T-cell (primary cell): ENCODE measurements at regions not wholly inside any gene's neighbourhood (a gene's known extent, or its start where the extent isn't known, plus 50 kb on each side); places are given as distances from the start of the nearest gene placed in this dataset.

Experiments
- ATAC-seq, 4 experiments: fragments of 200-7000 bp in 3 of 4; fragments of 150-1000 bp in 1 of 4; cut with Tn5 transposase; replicated peaks in 1 of 4; 1 replicate in 3 of 4; 2 replicates in 1 of 4; pipeline ENCODE4 v1.10.0; 2021; ENCODE audit warnings: moderate library complexity in 3 of 4, mild to moderate bottlenecking in 2 of 4, moderate number of reproducible peaks in 1 of 4
- CTCF ChIA-PET, 2 donors: fragments of 300-600 bp; sonication (Branson Sonifier 250); formaldehyde crosslinking; loops; one replicate each; lab custom pipeline; 2022; ENCODE audit warnings: antibody characterized with exemption in 2 of 2; lab: Charles Lee
- POLR2A ChIA-PET, 2 donors: fragments of 300-600 bp; sonication (Branson Sonifier 250); formaldehyde crosslinking; loops; one replicate each; lab custom pipeline; 2022; ENCODE audit warnings: antibody characterized with exemption in 2 of 2; lab: Charles Lee
- DNase-seq, 35 experiments: peaks; one replicate each; pipeline versions ENCODE4 v3.0.0 to v3.0.0-alpha.2; 2013 to 2023
- H3K27ac ChIP-seq: one replicate; pipeline ENCODE4 v1.5.1; 2013; ENCODE audit warnings: low read length
- H3K27me3 ChIP-seq, 2 experiments: replicated peaks in 1 of 2; 1 replicate in 1 of 2; 2 replicates in 1 of 2; pipeline versions ENCODE4 v1.6.1 to v1.7.0; 2013; ENCODE audit warnings: low read length in 1 of 2, mixed read lengths in 1 of 2; ENCODE audit not compliant: control insufficient read depth in 2 of 2, insufficient read depth in 2 of 2; ENCODE audit errors: extremely low read depth in 1 of 2
- H3K36me3 ChIP-seq, 2 donors: 1 replicate in 1 of 2; 2 replicates in 1 of 2; pipeline versions ENCODE4 v1.6.1 to v1.7.0; 2013; ENCODE audit warnings: low read length in 1 of 2; ENCODE audit not compliant: control insufficient read depth in 2 of 2, insufficient read depth in 1 of 2; ENCODE audit errors: extremely low read depth in 1 of 2
- H3K4me1 ChIP-seq, 2 experiments: 1 replicate in 1 of 2; 2 replicates in 1 of 2; pipeline versions ENCODE4 v1.6.1 to v1.7.0; 2013; ENCODE audit warnings: low read length in 2 of 2, mixed read lengths in 1 of 2; ENCODE audit not compliant: insufficient read depth in 2 of 2, control insufficient read depth in 1 of 2; ENCODE audit errors: extremely low read depth in 1 of 2
- H3K4me3 ChIP-seq, 2 donors: 1 replicate in 1 of 2; 2 replicates in 1 of 2; pipeline versions ENCODE4 v1.5.1 to v1.7.0; 2013; ENCODE audit warnings: mild to moderate bottlenecking in 2 of 2, low read length in 1 of 2, moderate library complexity in 1 of 2; ENCODE audit not compliant: control insufficient read depth in 1 of 2; ENCODE audit errors: extremely low read depth in 1 of 2
- H3K9me3 ChIP-seq: 2 replicates; pipeline ENCODE4 v1.7.0; 2013
- H3K27ac Mint-ChIP-seq, 2 donors: one replicate each; pipeline ENCODE4 v1.8.0; 2020 to 2021; ENCODE audit warnings: mild to moderate bottlenecking in 2 of 2, mixed read lengths in 2 of 2
- H3K27me3 Mint-ChIP-seq, 2 donors: one replicate each; pipeline ENCODE4 v1.8.0; 2021 to 2022; ENCODE audit warnings: mixed read lengths in 2 of 2
- H3K36me3 Mint-ChIP-seq: one replicate; pipeline ENCODE4 v1.8.0; 2021; ENCODE audit warnings: mixed read lengths
- H3K4me1 Mint-ChIP-seq, 3 donors: one replicate each; pipeline ENCODE4 v1.8.0; 2020 to 2022; ENCODE audit warnings: mixed read lengths in 3 of 3, mild to moderate bottlenecking in 1 of 3
- H3K4me3 Mint-ChIP-seq, 3 donors: one replicate each; pipeline ENCODE4 v1.8.0; 2020 to 2022; ENCODE audit warnings: mild to moderate bottlenecking in 3 of 3, mixed read lengths in 3 of 3, moderate library complexity in 3 of 3
- H3K9me3 Mint-ChIP-seq, 3 donors: one replicate each; pipeline ENCODE4 v1.8.0; 2020 to 2022; ENCODE audit warnings: mixed read lengths in 3 of 3
- WGBS: methylation state at CpG from one replicate; pipeline ENCODE4 v1.1.5; 2013; ENCODE audit warnings: missing lambda C conversion rate; ENCODE audit not compliant: insufficient coverage; 5-methylcytosine and 5-hydroxymethylcytosine counted together

DNA sequence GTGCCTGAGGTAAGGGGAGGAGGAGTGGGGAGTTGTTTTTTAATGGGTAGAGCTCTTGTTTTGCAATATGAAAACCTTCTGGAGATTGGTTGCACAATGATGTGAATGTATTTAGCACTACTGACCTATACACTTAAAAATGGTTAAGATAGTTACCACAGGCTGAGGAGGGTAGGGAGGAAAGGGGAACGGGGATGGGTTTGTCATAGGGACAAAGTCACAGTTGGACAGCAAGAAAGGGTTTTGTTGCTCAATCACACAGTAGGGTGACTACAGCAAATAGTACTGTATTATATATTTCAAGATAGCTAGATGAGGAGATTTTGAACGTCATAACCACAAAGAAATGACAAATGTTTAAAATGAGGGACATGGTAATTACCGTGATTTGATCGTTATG lies 1562.4 kb downstream of the AACS start:
- Histone ChIP-seq H3K4me1 (no peaks in the 10 kb centered on the region), H3K27ac (no peak overlapping the region), H3K9me3 (no peaks in the 10 kb centered on the region), H3K36me3 (no peaks in the 10 kb centered on the region), H3K4me3 (no peak overlapping the region), H3K27me3 (no peaks in the 10 kb centered on the region)
- no peak overlapping the region for H3K4me3 Mint-ChIP-seq
- no peak overlapping the region for H3K27ac Mint-ChIP-seq
- CTCF ChIA-PET = no interaction called here
- POLR2A ChIA-PET = no interaction called here
- no peaks in the 10 kb centered on the region for H3K4me1 Mint-ChIP-seq
- ATAC-seq (no peak), DNase-seq (no peak)
- H3K9me3 Mint-ChIP-seq = peaks cover 0 to 21% (median 2%) of the 10 kb centered on the region in 3 donors
- no peaks in the 10 kb centered on the region for H3K27me3 Mint-ChIP-seq
- whole genome bisulfite sequencing = no CpG with 5 or more reads among the region's 4 CpGs
- no peaks in the 10 kb centered on the region for H3K36me3 Mint-ChIP-seq

DNA sequence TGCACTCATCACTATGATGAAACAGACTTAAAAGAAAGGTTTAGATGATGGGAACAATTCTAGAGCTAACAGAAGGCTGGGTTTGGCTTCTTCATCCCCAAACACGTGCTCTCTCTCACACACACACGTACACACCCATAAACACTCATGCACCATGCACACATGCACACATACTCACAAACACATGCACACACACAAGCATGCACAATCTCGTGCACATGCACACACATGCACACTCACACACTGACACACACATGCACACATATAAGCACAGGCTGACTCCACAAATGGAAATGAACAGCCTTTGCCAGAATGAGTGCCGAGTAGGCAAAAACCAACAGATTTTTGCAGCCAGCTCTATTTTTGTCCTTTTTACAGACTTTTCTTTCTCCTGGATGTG lies 1571.6 kb downstream of the AACS start:
- no peak for DNase-seq
- Histone ChIP-seq H3K4me3 (no peak overlapping the region), H3K27me3 (peaks cover 0 to 3% of the 10 kb centered on the region in 2 experiments), H3K9me3 (no peaks in the 10 kb centered on the region), H3K27ac (no peak overlapping the region), H3K4me1 (no peaks in the 10 kb centered on the region), H3K36me3 (no peaks in the 10 kb centered on the region)
- Mint-ChIP-seq H3K27me3 (no peaks in the 10 kb centered on the region), H3K4me3 (no peak overlapping the region), H3K27ac (no peak overlapping the region), H3K9me3 (peaks cover 11 to 21% (median 20%) of the 10 kb centered on the region in 3 donors), H3K4me1 (no peaks in the 10 kb centered on the region), H3K36me3 (no peaks in the 10 kb centered on the region)
- ATAC-seq = no peak
- POLR2A ChIA-PET = interaction anchor here in 1 of 2 donors (0.6 kb wide), 1 partner anchor 346 kb away, joined by 7 read pairs; no protein-coding TSS in a partner anchor
- CTCF ChIA-PET = no interaction called here
- 44% methylated on average over 3 of the region's 4 CpGs for WGBS

DNA sequence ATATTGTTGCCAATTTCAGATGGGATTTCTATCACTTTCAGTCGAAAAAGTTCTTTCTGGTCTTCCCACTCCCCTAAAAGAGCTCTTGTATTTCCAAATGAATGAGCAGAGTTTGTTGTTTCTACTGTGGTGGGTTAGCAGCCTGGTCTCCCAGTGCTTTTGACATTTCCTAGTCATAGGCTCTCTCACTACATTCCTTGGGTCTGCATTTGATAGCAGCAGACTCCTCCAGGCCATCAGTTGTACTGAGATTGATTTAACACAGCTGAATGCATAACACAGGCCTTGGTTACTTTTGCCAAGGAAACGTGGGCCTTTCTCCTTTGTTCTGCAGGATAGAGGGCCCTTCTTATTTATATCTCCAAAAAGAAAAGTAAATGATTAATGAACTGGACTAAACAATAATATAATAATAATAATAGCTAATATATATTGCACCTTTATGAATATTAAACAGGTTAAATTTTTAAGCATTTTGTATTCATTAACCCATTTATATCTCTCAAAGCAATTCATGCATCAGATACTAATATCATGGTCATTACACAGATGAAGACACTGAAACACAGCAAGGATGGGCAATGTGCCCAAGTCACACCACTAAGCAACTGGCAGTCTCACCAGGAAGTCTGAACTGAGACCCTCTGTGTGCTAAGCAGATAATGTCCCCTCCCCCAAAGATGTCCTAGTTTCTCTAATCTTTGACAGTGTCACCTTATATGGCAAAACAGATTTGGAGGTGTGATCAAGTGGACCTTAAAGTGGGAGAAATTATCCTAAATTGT lies 1579.2 kb downstream of the AACS start:
- Mint-ChIP-seq H3K9me3 (peaks cover 11 to 21% (median 19%) of the 10 kb centered on the region in 3 donors), H3K27me3 (no peaks in the 10 kb centered on the region), H3K27ac (no peak overlapping the region), H3K4me1 (no peaks in the 10 kb centered on the region), H3K36me3 (no peaks in the 10 kb centered on the region), H3K4me3 (no peak overlapping the region)
- Histone ChIP-seq H3K27ac (no peak overlapping the region), H3K9me3 (no peaks in the 10 kb centered on the region), H3K4me3 (no peak overlapping the region), H3K4me1 (no peaks in the 10 kb centered on the region), H3K27me3 (no peaks in the 10 kb centered on the region), H3K36me3 (no peaks in the 10 kb centered on the region)
- DNase-seq (no peak), ATAC-seq (no peak)
- CTCF ChIA-PET = no interaction called here
- POLR2A ChIA-PET = no interaction called here
- no CpG with 5 or more reads among the region's 2 CpGs for WGBS

DNA sequence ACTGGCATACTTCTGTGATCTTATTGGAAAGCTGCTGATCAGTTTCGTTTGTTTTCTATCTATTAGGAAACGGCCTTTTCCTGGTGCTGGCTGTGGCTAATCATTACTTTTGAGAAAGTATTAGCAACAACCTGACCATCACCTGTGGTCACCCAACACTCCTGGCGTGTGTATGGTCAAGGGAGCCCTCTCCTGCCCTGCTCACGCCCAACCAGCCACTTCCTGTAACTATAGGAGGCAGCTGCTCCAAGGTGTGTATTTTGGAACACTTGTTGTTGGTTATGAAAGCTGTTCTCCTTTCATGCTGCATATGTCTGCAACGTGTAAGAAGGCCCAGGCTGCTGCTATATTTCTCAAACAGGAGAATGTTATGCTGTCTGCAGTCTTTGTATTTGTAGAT lies 1582.8 kb downstream of the AACS start:
- CTCF ChIA-PET = no interaction called here
- ATAC-seq = no peak
- POLR2A ChIA-PET = no interaction called here
- Mint-ChIP-seq H3K4me3 (no peak overlapping the region), H3K27me3 (no peaks in the 10 kb centered on the region), H3K27ac (no peak overlapping the region), H3K9me3 (peaks cover 0 to 10% (median 0%) of the 10 kb centered on the region in 3 donors), H3K4me1 (no peaks in the 10 kb centered on the region), H3K36me3 (no peaks in the 10 kb centered on the region)
- H3K4me3 ChIP-seq = no peak overlapping the region
- H3K4me1 ChIP-seq = no peaks in the 10 kb centered on the region
- no peaks in the 10 kb centered on the region for H3K9me3 ChIP-seq
- H3K27ac ChIP-seq = no peak overlapping the region
- no peak for DNase-seq
- WGBS = 67% methylated on average over 2 of the region's 5 CpGs
- H3K27me3 ChIP-seq = no peaks in the 10 kb centered on the region
- H3K36me3 ChIP-seq = no peaks in the 10 kb centered on the region

DNA sequence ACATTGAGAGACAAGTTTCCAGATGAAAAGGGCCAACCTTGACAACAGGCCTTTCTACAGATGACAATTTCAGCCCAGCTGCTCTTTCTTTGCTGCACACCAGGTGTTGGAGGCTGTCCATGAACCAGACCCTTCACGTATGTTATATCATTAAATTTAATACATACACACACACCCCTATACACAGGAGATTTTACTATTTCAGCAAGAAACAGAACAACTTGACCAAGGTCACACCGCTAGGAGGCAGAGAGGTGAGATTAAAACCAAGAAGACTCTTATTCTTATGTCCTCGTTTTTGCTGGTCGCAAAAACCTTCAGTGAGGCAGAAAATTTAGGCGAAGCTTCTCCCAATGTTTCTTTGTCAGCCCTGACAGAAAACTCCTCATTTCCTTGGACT lies 1585.9 kb downstream of the AACS start:
- no peaks in the 10 kb centered on the region for H3K36me3 Mint-ChIP-seq
- H3K4me3 ChIP-seq = no peak overlapping the region
- H3K9me3 ChIP-seq = no peaks in the 10 kb centered on the region
- 77% methylated on average over 4 of the region's 5 CpGs for WGBS
- H3K27me3 Mint-ChIP-seq = no peaks in the 10 kb centered on the region
- H3K9me3 Mint-ChIP-seq = peaks cover 0 to 2% (median 0%) of the 10 kb centered on the region in 3 donors
- no peaks in the 10 kb centered on the region for H3K4me1 Mint-ChIP-seq
- no peak for ATAC-seq
- no peak for DNase-seq
- H3K36me3 ChIP-seq = no peaks in the 10 kb centered on the region
- H3K27me3 ChIP-seq = no peaks in the 10 kb centered on the region
- ChIA-PET POLR2A (interaction anchor here in 1 of 2 donors (0.6 kb wide), 1 partner anchor 26 kb away, joined by 3 read pairs; no protein-coding TSS in a partner anchor), CTCF (no interaction called here)
- H3K4me1 ChIP-seq = no peaks in the 10 kb centered on the region
- H3K27ac ChIP-seq = no peak overlapping the region
- H3K4me3 Mint-ChIP-seq = no peak overlapping the region
- H3K27ac Mint-ChIP-seq = no peak overlapping the region

DNA sequence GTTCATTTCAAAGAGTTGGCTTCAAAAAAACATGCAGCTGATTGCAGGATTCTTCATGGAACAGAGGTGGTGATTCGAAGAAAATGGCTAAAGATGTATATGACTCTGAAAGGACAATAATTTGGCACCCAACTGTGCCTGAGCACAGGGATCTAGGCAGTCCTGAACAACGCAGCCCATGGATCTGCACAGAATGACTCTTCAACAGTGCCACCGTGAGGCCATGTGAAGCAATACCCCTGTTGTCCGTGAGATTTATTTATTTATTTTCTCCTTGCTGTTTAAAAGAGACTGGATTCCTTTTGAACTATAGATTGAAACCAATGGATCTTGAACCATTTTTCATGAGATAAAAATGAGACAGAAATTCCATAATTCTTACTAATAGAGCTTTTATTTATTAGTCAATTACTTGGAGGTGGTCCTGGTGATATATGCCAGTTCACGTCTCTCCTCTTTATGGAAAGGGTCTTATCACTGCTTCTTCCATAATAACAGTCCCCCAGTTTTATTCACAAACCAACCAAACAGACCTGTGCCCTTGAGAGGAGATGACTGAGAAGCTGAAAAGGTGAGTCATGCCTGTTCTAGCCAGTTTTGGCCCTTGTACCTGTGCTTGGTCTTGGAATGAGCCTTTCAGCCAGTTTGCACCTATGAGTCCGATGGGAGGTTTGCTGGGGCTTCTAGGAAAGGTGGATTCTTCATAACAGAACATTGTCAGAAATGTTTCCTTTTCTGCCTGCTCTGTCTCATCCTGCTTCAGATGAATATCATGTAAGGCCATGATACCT lies 1598.3 kb downstream of the AACS start:
- peaks cover 0 to 3% of the 10 kb centered on the region in 2 donors for H3K27me3 Mint-ChIP-seq
- WGBS = 18% methylated on average over 2 of the region's 6 CpGs
- H3K36me3 Mint-ChIP-seq = no peaks in the 10 kb centered on the region
- ChIA-PET POLR2A (no interaction called here), CTCF (no interaction called here)
- DNase-seq (no peak), ATAC-seq (no peak)
- peaks cover 25 to 29% (median 27%) of the 10 kb centered on the region in 3 donors for H3K9me3 Mint-ChIP-seq
- H3K27me3 ChIP-seq = peaks cover 0 to 3% of the 10 kb centered on the region in 2 experiments
- no peak overlapping the region for H3K4me3 ChIP-seq
- H3K9me3 ChIP-seq = no peaks in the 10 kb centered on the region
- H3K27ac Mint-ChIP-seq = no peak overlapping the region
- no peak overlapping the region for H3K27ac ChIP-seq
- no peak overlapping the region for H3K4me3 Mint-ChIP-seq
- H3K36me3 ChIP-seq = no peaks in the 10 kb centered on the region
- H3K4me1 ChIP-seq = no peaks in the 10 kb centered on the region
- H3K4me1 Mint-ChIP-seq = no peaks in the 10 kb centered on the region
